ENCODE measurements at regions not wholly inside any gene's neighbourhood (a gene's known extent, or its start where the extent isn't known, plus 50 kb on each side); places are given as distances from the start of the nearest gene placed in this dataset.

DNA sequence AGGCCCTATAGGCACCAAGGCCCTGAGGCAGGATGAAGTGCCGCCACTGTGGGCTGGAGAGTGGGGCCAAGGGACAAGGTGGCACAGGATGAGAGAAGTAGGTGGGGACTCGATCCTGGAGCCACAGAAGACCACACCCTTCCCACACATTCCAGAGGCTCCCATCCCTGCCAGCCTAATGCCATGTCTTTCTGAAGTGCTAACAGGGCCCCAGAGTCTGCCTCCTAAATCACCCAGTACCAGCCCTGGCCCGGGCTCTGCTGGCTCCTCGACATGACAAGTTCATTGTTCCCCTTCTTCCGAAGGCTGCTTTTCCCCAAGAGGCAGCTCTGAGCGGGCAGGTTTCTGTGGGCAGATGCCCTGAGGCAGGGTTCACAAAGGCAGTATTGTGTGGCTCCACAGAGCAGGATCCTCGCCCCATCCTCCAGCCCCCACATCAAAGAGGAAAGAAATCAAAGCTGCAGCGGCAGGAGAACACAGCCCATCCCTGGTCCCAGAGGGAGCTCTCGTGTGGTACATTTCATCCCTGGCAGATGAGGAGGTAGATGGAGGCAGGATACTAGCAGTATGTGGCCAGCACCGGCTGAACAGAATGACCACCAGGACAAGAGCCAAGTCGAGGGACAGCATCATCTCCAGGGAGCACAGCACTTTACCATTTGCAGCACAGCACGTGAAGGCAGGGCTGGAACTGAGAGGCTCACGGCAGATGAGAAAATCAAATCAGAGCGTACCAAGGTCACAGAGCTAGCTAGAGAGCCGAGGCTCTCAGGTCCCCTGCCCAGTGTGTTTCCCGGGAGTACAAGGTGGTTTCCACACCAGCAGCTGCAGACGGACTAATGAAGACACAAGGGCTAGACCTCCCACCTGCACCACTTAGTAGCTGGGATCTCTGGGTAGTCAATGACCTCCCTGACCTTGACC lies 64.8 kb downstream of the SYF2 start:
- no peak overlapping the region for H2AFZ ChIP-seq (ENCODE audit: low read depth, low read length)
- H3K27ac ChIP-seq (ENCODE audit: low read length) = no peak overlapping the region

DNA sequence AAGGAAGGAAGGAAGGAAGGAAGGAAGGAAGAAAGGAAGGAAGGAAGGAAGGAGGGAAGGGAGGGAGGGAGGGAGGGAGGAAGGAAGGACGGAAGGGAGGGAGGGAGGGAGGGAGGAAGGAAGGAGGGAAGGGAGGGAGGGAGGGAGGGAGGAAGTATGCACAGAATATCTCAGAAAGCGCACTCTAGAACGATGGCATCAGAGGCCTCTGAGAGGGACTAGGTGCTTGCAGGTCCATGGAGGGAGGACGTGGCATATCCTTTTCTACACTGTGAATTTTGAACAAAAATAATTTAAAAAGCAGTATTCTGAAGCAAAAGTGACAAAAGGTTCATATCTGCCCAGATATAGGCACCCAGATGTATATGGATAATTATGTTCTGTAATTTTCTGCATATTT lies 65.5 kb downstream of the SYF2 start:
- Histone ChIP-seq H3K9ac (ENCODE audit: low read length) (no peak overlapping the region), H3K36me3 (ENCODE audit: insufficient read depth, low read length) (no peaks in the 10 kb centered on the region), H3K27ac (ENCODE audit: low read length) (no peak overlapping the region), H3K27me3 (ENCODE audit: insufficient read depth, low read depth, low read length) (no peaks in the 10 kb centered on the region), H3F3A (ENCODE audit: insufficient read depth, low read length, poor library complexity, severe bottlenecking) (no peaks in the 10 kb centered on the region), H4K20me1 (ENCODE audit: insufficient read depth) (no peaks in the 10 kb centered on the region), H3K79me2 (replicated peaks; ENCODE audit: insufficient read depth, low read length) (no peaks in the 10 kb centered on the region), H3K4me2 (ENCODE audit: low read length) (no peak overlapping the region), H2AFZ (ENCODE audit: low read depth, low read length) (no peak overlapping the region), H3K9me2 (ENCODE audit: insufficient read depth, low read length) (no peaks in the 10 kb centered on the region), H3K4me3 (ENCODE audit: low read length) (no peak overlapping the region), H3K9me3 (ENCODE audit: low read length) (no peaks in the 10 kb centered on the region)
- no peak for TF ChIP-seq SMC3 (conservative IDR thresholded peaks at IDR 0.05; ENCODE audit: poor library complexity)
- TF ChIP-seq MXI1 (conservative IDR thresholded peaks at IDR 0.05; ENCODE audit: poor library complexity, severe bottlenecking) = no peak
- TF ChIP-seq TAF1 (IDR thresholded peaks at IDR 0.05; ENCODE audit: low read depth) = no peak
- TF ChIP-seq POLR2AphosphoS5 (IDR thresholded peaks at IDR 0.05) = no peak

More for the DNA sequence above, 64.8 kb downstream of the SYF2 start:
- Histone ChIP-seq H3F3A (ENCODE audit: insufficient read depth, low read length, poor library complexity, severe bottlenecking) (no peaks in the 10 kb centered on the region), H3K27me3 (ENCODE audit: insufficient read depth, low read depth, low read length) (no peaks in the 10 kb centered on the region), H3K9ac (ENCODE audit: low read length) (no peak overlapping the region), H4K20me1 (ENCODE audit: insufficient read depth) (no peaks in the 10 kb centered on the region), H3K79me2 (replicated peaks; ENCODE audit: insufficient read depth, low read length) (no peaks in the 10 kb centered on the region), H3K4me2 (ENCODE audit: low read length) (no peak overlapping the region), H3K9me3 (ENCODE audit: low read length) (no peaks in the 10 kb centered on the region), H3K4me3 (ENCODE audit: low read length) (no peak overlapping the region), H3K36me3 (ENCODE audit: insufficient read depth, low read length) (no peaks in the 10 kb centered on the region), H3K9me2 (ENCODE audit: insufficient read depth, low read length) (no peaks in the 10 kb centered on the region)
- TF ChIP-seq, protein P1, sequence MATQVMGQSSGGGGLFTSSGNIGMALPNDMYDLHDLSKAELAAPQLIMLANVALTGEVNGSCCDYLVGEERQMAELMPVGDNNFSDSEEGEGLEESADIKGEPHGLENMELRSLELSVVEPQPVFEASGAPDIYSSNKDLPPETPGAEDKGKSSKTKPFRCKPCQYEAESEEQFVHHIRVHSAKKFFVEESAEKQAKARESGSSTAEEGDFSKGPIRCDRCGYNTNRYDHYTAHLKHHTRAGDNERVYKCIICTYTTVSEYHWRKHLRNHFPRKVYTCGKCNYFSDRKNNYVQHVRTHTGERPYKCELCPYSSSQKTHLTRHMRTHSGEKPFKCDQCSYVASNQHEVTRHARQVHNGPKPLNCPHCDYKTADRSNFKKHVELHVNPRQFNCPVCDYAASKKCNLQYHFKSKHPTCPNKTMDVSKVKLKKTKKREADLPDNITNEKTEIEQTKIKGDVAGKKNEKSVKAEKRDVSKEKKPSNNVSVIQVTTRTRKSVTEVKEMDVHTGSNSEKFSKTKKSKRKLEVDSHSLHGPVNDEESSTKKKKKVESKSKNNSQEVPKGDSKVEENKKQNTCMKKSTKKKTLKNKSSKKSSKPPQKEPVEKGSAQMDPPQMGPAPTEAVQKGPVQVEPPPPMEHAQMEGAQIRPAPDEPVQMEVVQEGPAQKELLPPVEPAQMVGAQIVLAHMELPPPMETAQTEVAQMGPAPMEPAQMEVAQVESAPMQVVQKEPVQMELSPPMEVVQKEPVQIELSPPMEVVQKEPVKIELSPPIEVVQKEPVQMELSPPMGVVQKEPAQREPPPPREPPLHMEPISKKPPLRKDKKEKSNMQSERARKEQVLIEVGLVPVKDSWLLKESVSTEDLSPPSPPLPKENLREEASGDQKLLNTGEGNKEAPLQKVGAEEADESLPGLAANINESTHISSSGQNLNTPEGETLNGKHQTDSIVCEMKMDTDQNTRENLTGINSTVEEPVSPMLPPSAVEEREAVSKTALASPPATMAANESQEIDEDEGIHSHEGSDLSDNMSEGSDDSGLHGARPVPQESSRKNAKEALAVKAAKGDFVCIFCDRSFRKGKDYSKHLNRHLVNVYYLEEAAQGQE (IDR thresholded peaks at IDR 0.05; ENCODE audit: borderline replicate concordance) = no peak
- TF ChIP-seq EZH2 (IDR thresholded peaks at IDR 0.05; ENCODE audit: borderline replicate concordance, insufficient read depth, low read length, poor library complexity, severe bottlenecking) = no peak
- TF ChIP-seq RAD21 (conservative IDR thresholded peaks at IDR 0.05) = no peak
- TF ChIP-seq, protein P2, sequence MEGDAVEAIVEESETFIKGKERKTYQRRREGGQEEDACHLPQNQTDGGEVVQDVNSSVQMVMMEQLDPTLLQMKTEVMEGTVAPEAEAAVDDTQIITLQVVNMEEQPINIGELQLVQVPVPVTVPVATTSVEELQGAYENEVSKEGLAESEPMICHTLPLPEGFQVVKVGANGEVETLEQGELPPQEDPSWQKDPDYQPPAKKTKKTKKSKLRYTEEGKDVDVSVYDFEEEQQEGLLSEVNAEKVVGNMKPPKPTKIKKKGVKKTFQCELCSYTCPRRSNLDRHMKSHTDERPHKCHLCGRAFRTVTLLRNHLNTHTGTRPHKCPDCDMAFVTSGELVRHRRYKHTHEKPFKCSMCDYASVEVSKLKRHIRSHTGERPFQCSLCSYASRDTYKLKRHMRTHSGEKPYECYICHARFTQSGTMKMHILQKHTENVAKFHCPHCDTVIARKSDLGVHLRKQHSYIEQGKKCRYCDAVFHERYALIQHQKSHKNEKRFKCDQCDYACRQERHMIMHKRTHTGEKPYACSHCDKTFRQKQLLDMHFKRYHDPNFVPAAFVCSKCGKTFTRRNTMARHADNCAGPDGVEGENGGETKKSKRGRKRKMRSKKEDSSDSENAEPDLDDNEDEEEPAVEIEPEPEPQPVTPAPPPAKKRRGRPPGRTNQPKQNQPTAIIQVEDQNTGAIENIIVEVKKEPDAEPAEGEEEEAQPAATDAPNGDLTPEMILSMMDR (IDR thresholded peaks at IDR 0.05; ENCODE audit: poor library complexity, severe bottlenecking) = no peak
